WI38 (cell line): ENCODE measurements at regions not wholly inside any gene's neighbourhood (a gene's known extent, or its start where the extent isn't known, plus 50 kb on each side); places are given as distances from the start of the nearest gene placed in this dataset.

Experiments used
- H3K4me3 ChIP-seq: 2 replicates; pipeline ENCODE4 v1.5.1; 2011; ENCODE audit warnings: low read depth, mild to moderate bottlenecking, control low read depth, low read length
- TF ChIP-seq, protein P1 (sequence below): IDR thresholded peaks from 2 replicates; pipeline ENCODE4 v1.5.1; 2012; ENCODE audit warnings: low read depth, mild to moderate bottlenecking, control low read depth, low read length

DNA sequence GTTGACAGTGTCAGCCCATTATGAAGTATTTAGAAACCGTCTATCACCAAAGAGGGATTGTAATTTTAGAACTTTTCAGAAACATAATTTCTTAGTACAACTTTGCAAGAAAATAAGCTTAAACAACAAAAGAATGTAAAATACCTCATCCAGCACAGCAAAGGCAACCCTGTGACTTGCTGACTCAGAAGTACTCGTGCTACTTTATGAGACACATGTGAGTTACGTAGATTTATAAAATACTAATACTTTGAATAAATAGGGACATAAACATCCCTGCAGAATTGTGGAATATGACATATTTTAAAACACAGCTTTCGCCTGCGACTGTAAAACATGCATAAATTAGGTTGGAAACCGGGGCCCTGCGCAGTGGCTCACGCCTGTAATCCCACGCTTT lies 739.7 kb upstream of the ANKRD30A start:
- TF ChIP-seq, protein P1, sequence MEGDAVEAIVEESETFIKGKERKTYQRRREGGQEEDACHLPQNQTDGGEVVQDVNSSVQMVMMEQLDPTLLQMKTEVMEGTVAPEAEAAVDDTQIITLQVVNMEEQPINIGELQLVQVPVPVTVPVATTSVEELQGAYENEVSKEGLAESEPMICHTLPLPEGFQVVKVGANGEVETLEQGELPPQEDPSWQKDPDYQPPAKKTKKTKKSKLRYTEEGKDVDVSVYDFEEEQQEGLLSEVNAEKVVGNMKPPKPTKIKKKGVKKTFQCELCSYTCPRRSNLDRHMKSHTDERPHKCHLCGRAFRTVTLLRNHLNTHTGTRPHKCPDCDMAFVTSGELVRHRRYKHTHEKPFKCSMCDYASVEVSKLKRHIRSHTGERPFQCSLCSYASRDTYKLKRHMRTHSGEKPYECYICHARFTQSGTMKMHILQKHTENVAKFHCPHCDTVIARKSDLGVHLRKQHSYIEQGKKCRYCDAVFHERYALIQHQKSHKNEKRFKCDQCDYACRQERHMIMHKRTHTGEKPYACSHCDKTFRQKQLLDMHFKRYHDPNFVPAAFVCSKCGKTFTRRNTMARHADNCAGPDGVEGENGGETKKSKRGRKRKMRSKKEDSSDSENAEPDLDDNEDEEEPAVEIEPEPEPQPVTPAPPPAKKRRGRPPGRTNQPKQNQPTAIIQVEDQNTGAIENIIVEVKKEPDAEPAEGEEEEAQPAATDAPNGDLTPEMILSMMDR = no peak
- H3K4me3 ChIP-seq = no peak overlapping the region

DNA sequence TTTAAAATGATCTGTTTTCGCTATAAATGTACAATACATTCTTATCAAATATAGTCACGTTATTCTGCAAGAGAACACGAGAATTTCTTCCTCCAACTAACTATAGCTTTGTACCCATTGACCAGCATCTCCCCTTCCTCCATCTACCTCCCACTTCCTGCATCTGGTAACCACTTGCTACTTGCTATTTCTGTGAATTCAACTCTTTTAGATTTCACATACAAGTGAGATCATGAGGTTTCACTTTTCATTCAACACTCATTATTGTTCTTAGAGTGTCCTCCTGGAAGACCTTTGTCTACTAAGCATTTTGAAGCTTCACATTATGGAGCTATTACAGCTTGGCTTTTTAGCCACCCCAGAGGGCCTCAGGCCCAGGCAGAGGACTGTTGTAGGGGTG lies 741.3 kb upstream of the FZD8 start:
- H3K4me3 ChIP-seq = no peak overlapping the region
- TF ChIP-seq, protein P1 = no peak

GRCh38 chr10:36381748-36382147 lies 739.7 kb upstream of the FZD8 start:
- H3K4me3 ChIP-seq = no peak overlapping the region

GRCh38 chr10:36380538-36380937 lies 738.4 kb upstream of the FZD8 start:
- TF ChIP-seq, protein P1 = no peak
- no peak overlapping the region for H3K4me3 ChIP-seq

More at GRCh38 chr10:36381748-36382147, 739.7 kb upstream of the FZD8 start:
- TF ChIP-seq, protein P1 = no peak

GRCh38 chr10:36375107-36375506 lies 733.0 kb upstream of the FZD8 start:
- TF ChIP-seq, protein P1 = no peak
- H3K4me3 ChIP-seq = no peak overlapping the region

DNA sequence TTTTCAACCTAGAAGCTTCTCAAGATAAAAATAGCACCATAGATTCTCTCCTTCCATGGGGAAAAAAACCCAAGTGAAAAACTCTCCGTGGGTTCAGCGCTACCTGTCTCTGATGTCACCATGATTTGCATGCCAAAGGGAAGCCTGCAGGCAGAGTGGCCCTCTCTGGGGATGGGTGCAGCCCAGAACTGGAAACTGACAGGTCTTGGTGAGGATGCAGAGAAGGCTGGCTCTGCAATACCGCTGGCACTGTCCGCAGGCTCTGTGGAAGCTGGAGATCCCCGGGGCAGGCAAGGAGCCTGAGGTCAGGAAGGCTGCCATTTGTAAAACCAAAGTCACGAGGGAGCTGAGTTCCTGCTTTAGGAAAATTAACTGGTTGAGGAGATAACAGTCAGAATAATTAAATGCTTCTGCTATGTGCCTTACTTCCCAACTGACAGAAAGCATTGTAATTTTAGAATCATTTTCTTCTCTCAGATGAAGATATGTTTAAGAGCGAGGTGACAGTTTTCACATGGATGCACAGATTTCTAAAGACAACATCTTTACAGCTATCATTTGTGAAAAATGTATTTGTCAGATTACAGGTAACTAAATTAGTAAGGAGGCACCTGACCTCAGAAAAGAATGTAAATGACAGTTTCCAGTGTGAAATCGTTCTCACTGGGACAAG lies 731.5 kb upstream of the FZD8 start:
- TF ChIP-seq, protein P1 = no peak
- no peak overlapping the region for H3K4me3 ChIP-seq

GRCh38 chr10:36367362-36367761 lies 725.3 kb upstream of the FZD8 start:
- no peak overlapping the region for H3K4me3 ChIP-seq
- TF ChIP-seq, protein P1 = no peak
